ENCODE measurements at regions not wholly inside any gene's neighbourhood (a gene's known extent, or its start where the extent isn't known, plus 50 kb on each side); places are given as distances from the start of the nearest gene placed in this dataset.
"Not testable (repeated sequence)": the region's sequence is repeated elsewhere in the genome, so short reads cannot be mapped to it uniquely, and the experiment has no call there.

GRCh38 chr16:60558936-60559335 lies 1477.3 kb downstream of the CDH8 start:
- DNase-seq (ENCODE audit: low read depth in 2 of 2): no peak

- DNase-seq (ENCODE audit: low read depth in 2 of 2): no peak
Measured at GRCh38 chr16:60553090-60553757, 1483.0 kb downstream of the CDH8 start.

GRCh38 chr16:60541535-60541934 lies 1494.7 kb downstream of the CDH8 start:
- DNase-seq (ENCODE audit: low read depth in 2 of 2): no peak

GRCh38 chr16:60510941-60511340 lies 1525.3 kb downstream of the CDH8 start:
- no peak for DNase-seq (ENCODE audit: low read depth in 2 of 2)

- no peak for DNase-seq (ENCODE audit: low read depth in 2 of 2)
Measured at GRCh38 chr16:60510208-60510607, 1526.0 kb downstream of the CDH8 start.

GRCh38 chr16:60491273-60491672 lies 1545.0 kb downstream of the CDH8 start:
- DNase-seq (ENCODE audit: low read depth in 2 of 2): no peak

GRCh38 chr16:60485872-60486489 lies 1550.3 kb downstream of the CDH8 start:
- no peak for DNase-seq (ENCODE audit: low read depth in 2 of 2)

- no peak for DNase-seq (ENCODE audit: low read depth in 2 of 2)
Measured at GRCh38 chr16:60484901-60485300, 1551.3 kb downstream of the CDH8 start.

- no peak for DNase-seq (ENCODE audit: low read depth in 2 of 2)
Measured at GRCh38 chr16:60481591-60481990, 1554.6 kb downstream of the CDH8 start.

GRCh38 chr16:60478810-60479209 lies 1557.4 kb downstream of the CDH8 start:
- no peak for DNase-seq (ENCODE audit: low read depth in 2 of 2)

GRCh38 chr16:60463986-60464385 lies 1572.3 kb downstream of the CDH8 start:
- no peak for DNase-seq (ENCODE audit: low read depth in 2 of 2)

GRCh38 chr16:60459463-60459862 lies 1576.8 kb downstream of the CDH8 start:
- DNase-seq (ENCODE audit: low read depth in 2 of 2): no peak

- no peak for DNase-seq (ENCODE audit: low read depth in 2 of 2)
Measured at GRCh38 chr16:60458255-60458654, 1578.0 kb downstream of the CDH8 start.

- DNase-seq (ENCODE audit: low read depth in 2 of 2): no peak
Measured at GRCh38 chr16:60452646-60453045, 1583.6 kb downstream of the CDH8 start.

- no peak for DNase-seq (ENCODE audit: low read depth in 2 of 2)
Measured at GRCh38 chr16:60438894-60439293, 1597.3 kb downstream of the CDH8 start.

GRCh38 chr16:60432472-60432871 lies 1603.8 kb downstream of the CDH8 start:
- no peak for DNase-seq (ENCODE audit: low read depth in 2 of 2)

- no peak for DNase-seq (ENCODE audit: low read depth in 2 of 2)
Measured at GRCh38 chr16:60419859-60420258, 1616.4 kb downstream of the CDH8 start.

- no peak for DNase-seq (ENCODE audit: low read depth in 2 of 2)
Measured at GRCh38 chr16:60414613-60415012, 1621.6 kb downstream of the CDH8 start.

- no peak for DNase-seq (ENCODE audit: low read depth in 2 of 2)
Measured at GRCh38 chr16:60413969-60414368, 1622.3 kb downstream of the CDH8 start.

- no peak for DNase-seq (ENCODE audit: low read depth in 2 of 2)
Measured at GRCh38 chr16:60407606-60408005, 1628.6 kb downstream of the CDH8 start.

- DNase-seq (ENCODE audit: low read depth in 2 of 2): no peak
Measured at GRCh38 chr16:60407034-60407433, 1629.2 kb downstream of the CDH8 start.

- no peak for DNase-seq (ENCODE audit: low read depth in 2 of 2)
Measured at GRCh38 chr16:60405286-60405685, 1631.0 kb downstream of the CDH8 start.

GRCh38 chr16:60404401-60404800 lies 1631.8 kb downstream of the CDH8 start:
- no peak for DNase-seq (ENCODE audit: low read depth in 2 of 2)

GRCh38 chr16:60402941-60403340 lies 1633.3 kb downstream of the CDH8 start:
- DNase-seq (ENCODE audit: low read depth in 2 of 2): not testable (repeated sequence)
